ACC112 (cell line): ENCODE measurements at regions not wholly inside any gene's neighbourhood (a gene's known extent, or its start where the extent isn't known, plus 50 kb on each side); places are given as distances from the start of the nearest gene placed in this dataset.
"Not testable (repeated sequence)": the region's sequence is repeated elsewhere in the genome, so short reads cannot be mapped to it uniquely, and the experiment has no call there.

Experiments used
- H2AFZ ChIP-seq: fragments of 200-600 bp; sonication (generic); one replicate; pipeline ENCODE4 v1.6.0; 2017; ENCODE audit warnings: antibody characterized with exemption, low read length; ENCODE audit not compliant: unreplicated experiment
- H3K27ac ChIP-seq: fragments of 200-600 bp; sonication (generic); 2 replicates; pipeline ENCODE4 v1.5.1; 2014; ENCODE audit warnings: low read depth, mild to moderate bottlenecking, antibody characterized with exemption, low read length, moderate library complexity
- H3K27me3 ChIP-seq: fragments of 200-600 bp; sonication (generic); 2 replicates; pipeline ENCODE4 v1.6.1; 2014; ENCODE audit warnings: mild to moderate bottlenecking, antibody characterized with exemption, low read length, moderate library complexity, mixed read lengths; ENCODE audit not compliant: insufficient read depth
- H3K36me3 ChIP-seq: fragments of 200-600 bp; sonication (generic); 2 replicates; pipeline ENCODE4 v1.6.1; 2016; ENCODE audit warnings: mild to moderate bottlenecking, antibody characterized with exemption, low read length, moderate library complexity, mixed read lengths; ENCODE audit not compliant: insufficient read depth
- H3K4me1 ChIP-seq: fragments of 200-600 bp; sonication (generic); one replicate; pipeline ENCODE4 v1.6.1; 2016; ENCODE audit warnings: low read length, mixed read lengths; ENCODE audit not compliant: insufficient read depth, unreplicated experiment, control insufficient read depth
- H3K4me3 ChIP-seq: fragments of 200-600 bp; sonication (generic); 2 replicates; pipeline ENCODE4 v1.5.1; 2014; ENCODE audit warnings: mild to moderate bottlenecking, low read depth, low read length
- H3K79me2 ChIP-seq: fragments of 200-600 bp; sonication (generic); one replicate; pipeline ENCODE4 v1.6.0; 2016; ENCODE audit warnings: low read length; ENCODE audit not compliant: control insufficient read depth, unreplicated experiment, insufficient read depth

GRCh38 chr1:148371551-148371994, 111.5 kb downstream of the PPIAL4G start:
- H3K27me3 ChIP-seq, H3K4me3 ChIP-seq, H3K36me3 ChIP-seq, H3K79me2 ChIP-seq: not testable (repeated sequence)
- peak overlapping the region; percentile 47 for H2AFZ ChIP-seq
- H3K27ac ChIP-seq: peak overlapping the region; percentile 44
- peaks cover 19% of the 10 kb centered on the region for H3K4me1 ChIP-seq

- H3K4me1 ChIP-seq: peaks cover 19% of the 10 kb centered on the region
- H3K27ac ChIP-seq, H3K4me3 ChIP-seq, H3K79me2 ChIP-seq, H2AFZ ChIP-seq, H3K27me3 ChIP-seq, H3K36me3 ChIP-seq: not testable (repeated sequence)
Observed at GRCh38 chr1:148370661-148371060, 112.4 kb downstream of the PPIAL4G start.

- Histone ChIP-seq H3K79me2 (no peaks in the 10 kb centered on the region), H2AFZ (no peak overlapping the region), H3K27ac (no peak overlapping the region), H3K4me3 (no peak overlapping the region), H3K36me3 (no peaks in the 10 kb centered on the region), H3K4me1 (peaks cover 11% of the 10 kb centered on the region), H3K27me3 (peaks cover 4% of the 10 kb centered on the region; the same call in 1 of the 2 replicates)
Observed at GRCh38 chr1:148367596-148367995, 115.5 kb downstream of the PPIAL4G start.

GRCh38 chr1:148366136-148366753, 116.9 kb downstream of the PPIAL4G start:
- not testable (repeated sequence) for H3K27me3 ChIP-seq, H3K4me1 ChIP-seq, H3K36me3 ChIP-seq, H2AFZ ChIP-seq, H3K4me3 ChIP-seq, H3K27ac ChIP-seq, H3K79me2 ChIP-seq

- H3K79me2 ChIP-seq, H2AFZ ChIP-seq, H3K27ac ChIP-seq, H3K4me3 ChIP-seq, H3K36me3 ChIP-seq, H3K4me1 ChIP-seq, H3K27me3 ChIP-seq: not testable (repeated sequence)
Observed at GRCh38 chr1:148365151-148365550, 118.0 kb downstream of the PPIAL4G start.

- not testable (repeated sequence) for H3K27ac ChIP-seq, H3K27me3 ChIP-seq, H3K36me3 ChIP-seq, H3K79me2 ChIP-seq, H2AFZ ChIP-seq, H3K4me3 ChIP-seq, H3K4me1 ChIP-seq
Observed at GRCh38 chr1:148363979-148364378, 119.1 kb downstream of the PPIAL4G start.

- Histone ChIP-seq H3K4me3 (no peak overlapping the region), H3K4me1 (no peaks in the 10 kb centered on the region), H3K36me3 (no peaks in the 10 kb centered on the region)
Observed at GRCh38 chr1:148363439-148363810, 119.7 kb downstream of the PPIAL4G start.

GRCh38 chr1:148362626-148363438, 120.3 kb downstream of the PPIAL4G start:
- Histone ChIP-seq H3K4me1 (no peaks in the 10 kb centered on the region), H2AFZ (no peak overlapping the region)

More at GRCh38 chr1:148363439-148363810, 119.7 kb downstream of the PPIAL4G start:
- peaks cover 7% of the 10 kb centered on the region; the same call in 1 of the 2 replicates for H3K27me3 ChIP-seq
- no peak overlapping the region for H3K27ac ChIP-seq
- H3K79me2 ChIP-seq: no peaks in the 10 kb centered on the region
- no peak overlapping the region for H2AFZ ChIP-seq

GRCh38 chr1:148362216-148362611, 120.9 kb downstream of the PPIAL4G start:
- Histone ChIP-seq H3K4me3 (no peak overlapping the region), H3K36me3 (no peaks in the 10 kb centered on the region), H3K27ac (no peak overlapping the region), H3K79me2 (no peaks in the 10 kb centered on the region), H3K27me3 (peaks cover 7% of the 10 kb centered on the region; the same call in 1 of the 2 replicates), H2AFZ (no peak overlapping the region), H3K4me1 (no peaks in the 10 kb centered on the region)

More at GRCh38 chr1:148362626-148363438, 120.3 kb downstream of the PPIAL4G start:
- Histone ChIP-seq H3K36me3 (no peaks in the 10 kb centered on the region), H3K4me3 (no peak overlapping the region; the same call in 1 of the 2 replicates), H3K79me2 (no peaks in the 10 kb centered on the region), H3K27ac (no peak overlapping the region), H3K27me3 (peaks cover 7% of the 10 kb centered on the region; the same call in 1 of the 2 replicates)

GRCh38 chr1:148361427-148362215, 121.5 kb downstream of the PPIAL4G start:
- H2AFZ ChIP-seq, H3K27me3 ChIP-seq, H3K36me3 ChIP-seq, H3K79me2 ChIP-seq, H3K4me1 ChIP-seq, H3K27ac ChIP-seq, H3K4me3 ChIP-seq: not testable (repeated sequence)
